Testis (tissue), 2 donors: ENCODE measurements at regions not wholly inside any gene's neighbourhood (a gene's known extent, or its start where the extent isn't known, plus 50 kb on each side); places are given as distances from the start of the nearest gene placed in this dataset.

ENCODE experiments used
- CTCF ChIP-seq, 3 experiments: fragments of 450-650 bp in 2 of 3; fragments of 200-600 bp in 1 of 3; sonication (generic) in 1 of 3; IDR thresholded peaks; one replicate each; pipeline ENCODE4 v1.5.1; 2016 to 2019; ENCODE audit warnings: antibody characterized with exemption in 3 of 3, mild to moderate bottlenecking in 2 of 3, moderate library complexity in 1 of 3
- POLR2A ChIP-seq: fragments of 450-650 bp; IDR thresholded peaks from one replicate; pipeline ENCODE4 v1.6.1; 2017; ENCODE audit warnings: antibody characterized with exemption, mild to moderate bottlenecking, moderate library complexity

DNA sequence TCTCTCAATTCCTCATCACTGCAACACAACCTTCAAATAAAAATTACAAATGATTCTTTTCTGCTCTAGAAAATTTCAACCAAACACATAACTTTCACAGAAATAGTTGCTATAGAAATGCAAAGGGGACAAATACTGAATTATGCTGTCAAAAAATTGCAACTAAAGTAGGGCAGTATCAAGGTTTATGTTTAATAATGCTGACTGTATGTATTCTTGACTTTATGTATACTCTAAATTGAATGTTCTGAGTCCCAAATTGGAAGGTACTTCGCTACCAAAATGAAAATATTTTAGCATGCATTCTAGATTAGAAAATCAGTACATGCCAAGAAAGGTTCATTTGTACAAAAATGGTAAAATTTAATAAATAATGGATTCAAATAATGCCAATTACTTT is 237.3 kb upstream of the TET2 start:
- TF ChIP-seq POLR2A (no peak), CTCF (IDR thresholded peaks at IDR 0.05) (no peak)
